GM23248 (cell line): ENCODE measurements at regions not wholly inside any gene's neighbourhood (a gene's known extent, or its start where the extent isn't known, plus 50 kb on each side); places are given as distances from the start of the nearest gene placed in this dataset.

Source experiments
- DNase-seq: peaks from one replicate; pipeline ENCODE4 v3.0.0-alpha.2; 2015
- H2AFZ ChIP-seq: fragments of 200-600 bp; sonication (generic); 2 replicates; pipeline ENCODE4 v1.6.1; 2016; ENCODE audit warnings: antibody characterized with exemption
- H3F3A ChIP-seq: fragments of 200-600 bp; sonication (generic); 2 replicates; pipeline ENCODE4 v1.6.1; 2016; ENCODE audit warnings: mild to moderate bottlenecking, antibody characterized with exemption, mixed run types; ENCODE audit not compliant: insufficient read depth
- H3K27ac ChIP-seq: fragments of 200-600 bp; sonication (generic); 2 replicates; pipeline ENCODE4 v1.5.1; 2016; ENCODE audit warnings: mild to moderate bottlenecking
- H3K27me3 ChIP-seq: fragments of 200-600 bp; sonication (generic); replicated peaks from 2 replicates; pipeline ENCODE4 v1.6.1; 2016; ENCODE audit warnings: mild to moderate bottlenecking; ENCODE audit not compliant: insufficient read depth
- H3K36me3 ChIP-seq: fragments of 200-600 bp; sonication (generic); 2 replicates; pipeline ENCODE4 v1.6.1; 2016; ENCODE audit warnings: low read depth, mild to moderate bottlenecking
- H3K4me1 ChIP-seq: fragments of 200-600 bp; sonication (generic); 2 replicates; pipeline ENCODE4 v1.6.1; 2016; ENCODE audit warnings: mild to moderate bottlenecking; ENCODE audit not compliant: insufficient read depth
- H3K4me2 ChIP-seq: fragments of 200-600 bp; sonication (generic); one replicate; pipeline ENCODE4 v1.6.1; 2016; ENCODE audit warnings: mild to moderate bottlenecking; ENCODE audit not compliant: unreplicated experiment
- H3K4me3 ChIP-seq: fragments of 200-600 bp; sonication (generic); 2 replicates; pipeline ENCODE4 v1.5.1; 2016; ENCODE audit warnings: mild to moderate bottlenecking
- H3K79me2 ChIP-seq: fragments of 200-600 bp; sonication (generic); 2 replicates; pipeline ENCODE4 v1.6.1; 2016; ENCODE audit warnings: mild to moderate bottlenecking; ENCODE audit not compliant: insufficient read depth
- H3K9ac ChIP-seq: fragments of 200-600 bp; sonication (generic); 2 replicates; pipeline ENCODE4 v1.6.1; 2016; ENCODE audit warnings: mild to moderate bottlenecking
- H3K9me2 ChIP-seq: fragments of 200-600 bp; sonication (generic); 2 replicates; pipeline ENCODE4 v1.6.1; 2016; ENCODE audit warnings: mixed run types, mild to moderate bottlenecking, moderate library complexity; ENCODE audit not compliant: insufficient read depth
- H3K9me3 ChIP-seq: fragments of 200-600 bp; sonication (generic); one replicate; pipeline ENCODE4 v1.6.1; 2017; ENCODE audit warnings: low read depth
- H4K20me1 ChIP-seq: fragments of 200-600 bp; sonication (generic); 2 replicates; pipeline ENCODE4 v1.6.0; 2016; ENCODE audit not compliant: insufficient read depth
- EZH2 ChIP-seq: fragments of 200-600 bp; sonication (generic); IDR thresholded peaks from 2 replicates; pipeline ENCODE4 v1.6.1; 2018; ENCODE audit warnings: antibody characterized with exemption, mild to moderate bottlenecking; ENCODE audit not compliant: insufficient read depth, poor library complexity, severe bottlenecking
- EZH2phosphoT487 ChIP-seq: fragments of 200-600 bp; sonication (generic); IDR thresholded peaks from 2 replicates; pipeline ENCODE4 v1.6.1; 2018; ENCODE audit warnings: antibody characterized with exemption, moderate library complexity, mild to moderate bottlenecking, low read depth; ENCODE audit not compliant: insufficient read depth
- WGBS, 2 experiments: methylation state at CpG; one replicate each; pipeline ENCODE4 v1.1.6; 2015 to 2017; ENCODE audit warnings: low lambda C conversion rate in 2 of 2, low coverage in 1 of 2; ENCODE audit errors: missing lambda C conversion rate in 2 of 2; 5-methylcytosine and 5-hydroxymethylcytosine counted together
- in situ Hi-C: fragments of 300-500 bp; cut with MboI; formaldehyde crosslinking; loops from 2 replicates; pipeline ENCODE4 v1.15.0; 2020

GRCh38 chr2:236935083-236935482 lies 150.6 kb upstream of the COPS8 start:
- no peak overlapping the region for H3K9ac ChIP-seq
- H3F3A ChIP-seq = no peaks in the 10 kb centered on the region
- H3K9me3 ChIP-seq = no peaks in the 10 kb centered on the region
- in situ Hi-C loops = no loop called here
- no peak overlapping the region for H3K4me3 ChIP-seq
- H3K4me2 ChIP-seq = no peak overlapping the region
- H3K27me3 ChIP-seq = peaks cover 17% of the 10 kb centered on the region
- WGBS, 2 experiments = 71 to 73% methylated on average over 5 of the region's 5 CpGs
- DNase-seq = no peak
- no peaks in the 10 kb centered on the region for H3K9me2 ChIP-seq
- H3K4me1 ChIP-seq = peaks cover 4% of the 10 kb centered on the region; the same call in 1 of the 2 replicates
- no peaks in the 10 kb centered on the region for H3K36me3 ChIP-seq
- no peak for TF ChIP-seq EZH2phosphoT487
- H2AFZ ChIP-seq = no peak overlapping the region
- no peaks in the 10 kb centered on the region for H4K20me1 ChIP-seq
- no peaks in the 10 kb centered on the region for H3K79me2 ChIP-seq
- no peak overlapping the region for H3K27ac ChIP-seq

- 77 to 79% methylated on average over 10 of the region's 10 CpGs for WGBS, 2 experiments
- H3K9me3 ChIP-seq = no peaks in the 10 kb centered on the region
- no peak for DNase-seq
- H3K36me3 ChIP-seq = no peaks in the 10 kb centered on the region
- in situ Hi-C loops = no loop called here
- no peak overlapping the region for H3K27ac ChIP-seq
- no peak for TF ChIP-seq EZH2phosphoT487
- TF ChIP-seq EZH2 = no peak
- peaks cover 5% of the 10 kb centered on the region; the same call in 1 of the 2 replicates for H3K4me1 ChIP-seq
- H4K20me1 ChIP-seq = no peaks in the 10 kb centered on the region
- H3F3A ChIP-seq = no peaks in the 10 kb centered on the region
- H3K9ac ChIP-seq = no peak overlapping the region
- no peak overlapping the region for H3K4me2 ChIP-seq
- no peak overlapping the region for H3K4me3 ChIP-seq
- no peaks in the 10 kb centered on the region for H3K9me2 ChIP-seq
- peaks cover 17% of the 10 kb centered on the region for H3K27me3 ChIP-seq
- no peaks in the 10 kb centered on the region for H3K79me2 ChIP-seq
- H2AFZ ChIP-seq = no peak overlapping the region
These were observed 149.9 kb upstream of the COPS8 start for GRCh38 chr2:236935631-236936445.

- no peak overlapping the region for H2AFZ ChIP-seq
- H3F3A ChIP-seq = no peaks in the 10 kb centered on the region
- H3K79me2 ChIP-seq = no peaks in the 10 kb centered on the region
- WGBS, 2 experiments = 71 to 72% methylated on average over 7 of the region's 7 CpGs
- no peak overlapping the region for H3K27ac ChIP-seq
- H3K9me3 ChIP-seq = no peaks in the 10 kb centered on the region
- no peak overlapping the region for H3K4me2 ChIP-seq
- no peak for TF ChIP-seq EZH2phosphoT487
- TF ChIP-seq EZH2 = no peak
- H3K36me3 ChIP-seq = no peaks in the 10 kb centered on the region
- no peak for DNase-seq
- peaks cover 5% of the 10 kb centered on the region; the same call in 1 of the 2 replicates for H3K4me1 ChIP-seq
- H4K20me1 ChIP-seq = no peaks in the 10 kb centered on the region
- H3K9ac ChIP-seq = no peak overlapping the region
- no peak overlapping the region for H3K4me3 ChIP-seq
- no peaks in the 10 kb centered on the region for H3K9me2 ChIP-seq
- in situ Hi-C loops = no loop called here
- peaks cover 17% of the 10 kb centered on the region for H3K27me3 ChIP-seq
These were observed 149.2 kb upstream of the COPS8 start for GRCh38 chr2:236936446-236936940.

DNA sequence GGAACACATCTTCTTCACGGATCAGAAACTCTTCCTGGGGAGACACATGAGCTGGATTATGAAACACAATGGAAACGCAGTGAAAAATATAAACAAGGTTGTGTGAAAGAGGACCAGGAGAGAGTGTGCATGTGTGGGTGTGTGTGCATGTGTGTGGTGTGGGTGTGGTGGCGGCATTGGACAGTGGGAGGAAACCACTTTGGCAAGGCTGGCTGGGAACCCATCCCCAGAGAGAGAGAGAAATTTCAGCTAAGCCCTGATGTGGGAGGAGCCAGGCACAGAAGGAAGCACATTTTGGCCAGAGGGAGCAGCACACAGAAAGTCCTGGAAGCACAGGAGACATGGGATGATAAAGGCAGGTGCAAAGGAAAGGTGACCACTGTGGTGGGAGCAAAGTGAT lies 147.6 kb upstream of the COPS8 start:
- in situ Hi-C loops = no loop called here
- H3K27me3 ChIP-seq = peaks cover 17% of the 10 kb centered on the region; the same call in 1 of the 2 replicates
- DNase-seq = no peak
- TF ChIP-seq EZH2 (no peak), EZH2phosphoT487 (no peak)
- H4K20me1 ChIP-seq = no peaks in the 10 kb centered on the region
- H3K9ac ChIP-seq = no peak overlapping the region
- no peaks in the 10 kb centered on the region for H3K79me2 ChIP-seq
- H3F3A ChIP-seq = no peaks in the 10 kb centered on the region
- H3K9me3 ChIP-seq = no peaks in the 10 kb centered on the region
- no peak overlapping the region for H2AFZ ChIP-seq
- H3K36me3 ChIP-seq = no peaks in the 10 kb centered on the region
- no peak overlapping the region for H3K27ac ChIP-seq
- no peak overlapping the region for H3K4me3 ChIP-seq
- no peaks in the 10 kb centered on the region for H3K9me2 ChIP-seq
- 21 to 22% methylated on average over 3 of the region's 3 CpGs for WGBS, 2 experiments
- H3K4me1 ChIP-seq = peaks cover 5% of the 10 kb centered on the region; the same call in 1 of the 2 replicates
- H3K4me2 ChIP-seq = no peak overlapping the region
